ENCODE measurements at regions not wholly inside any gene's neighbourhood (a gene's known extent, or its start where the extent isn't known, plus 50 kb on each side); places are given as distances from the start of the nearest gene placed in this dataset.
"Not testable (repeated sequence)": the region's sequence is repeated elsewhere in the genome, so short reads cannot be mapped to it uniquely, and the experiment has no call there.

- DNase-seq (ENCODE audit: low spot score): no peak
Observed at GRCh38 chr7:121563177-121563576, 167.1 kb upstream of the FAM3C start.

DNA sequence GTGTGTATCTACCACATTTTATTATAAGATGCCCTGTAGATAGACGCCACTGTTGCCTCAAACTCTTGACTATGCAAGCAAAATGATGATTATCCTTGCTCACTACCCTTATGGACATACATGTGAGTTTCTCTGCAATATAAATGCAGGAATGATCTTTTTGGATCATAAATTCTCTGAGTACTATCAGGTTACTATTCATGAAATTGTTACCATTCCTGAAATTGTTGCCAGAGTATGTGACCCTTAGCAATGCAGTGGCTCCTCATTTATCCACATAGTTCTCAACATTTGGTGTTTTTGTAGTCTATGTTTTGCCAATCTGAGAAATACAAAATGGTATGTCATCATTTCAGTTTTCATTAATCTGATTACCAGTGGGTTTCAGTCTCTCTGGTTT, 166.2 kb upstream of the FAM3C start:
- DNase-seq (ENCODE audit: low spot score): no peak

DNA sequence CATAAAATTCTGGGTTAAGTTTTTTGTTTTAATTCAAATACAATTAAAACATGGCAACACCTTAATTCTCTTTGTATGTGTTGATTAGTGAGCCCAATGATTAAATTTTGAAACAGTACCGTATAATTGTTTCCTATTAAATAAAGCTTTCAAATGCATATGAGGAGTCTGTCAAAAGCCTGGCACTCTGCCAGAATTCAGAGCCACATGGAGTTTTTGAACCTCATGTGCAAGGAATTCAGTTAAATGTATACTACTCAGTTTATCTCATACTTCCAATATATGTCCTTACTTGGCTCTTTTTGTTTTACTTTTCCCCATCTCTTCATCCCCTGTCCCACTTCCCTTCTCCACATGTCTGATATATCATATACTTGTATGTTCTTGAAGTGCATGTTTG, 165.6 kb upstream of the FAM3C start:
- DNase-seq (ENCODE audit: low spot score): no peak

GRCh38 chr7:121560267-121560990, 164.3 kb upstream of the FAM3C start:
- DNase-seq (ENCODE audit: low spot score): no peak

GRCh38 chr7:121558288-121558687, 162.2 kb upstream of the FAM3C start:
- no peak for DNase-seq (ENCODE audit: low spot score)

DNA sequence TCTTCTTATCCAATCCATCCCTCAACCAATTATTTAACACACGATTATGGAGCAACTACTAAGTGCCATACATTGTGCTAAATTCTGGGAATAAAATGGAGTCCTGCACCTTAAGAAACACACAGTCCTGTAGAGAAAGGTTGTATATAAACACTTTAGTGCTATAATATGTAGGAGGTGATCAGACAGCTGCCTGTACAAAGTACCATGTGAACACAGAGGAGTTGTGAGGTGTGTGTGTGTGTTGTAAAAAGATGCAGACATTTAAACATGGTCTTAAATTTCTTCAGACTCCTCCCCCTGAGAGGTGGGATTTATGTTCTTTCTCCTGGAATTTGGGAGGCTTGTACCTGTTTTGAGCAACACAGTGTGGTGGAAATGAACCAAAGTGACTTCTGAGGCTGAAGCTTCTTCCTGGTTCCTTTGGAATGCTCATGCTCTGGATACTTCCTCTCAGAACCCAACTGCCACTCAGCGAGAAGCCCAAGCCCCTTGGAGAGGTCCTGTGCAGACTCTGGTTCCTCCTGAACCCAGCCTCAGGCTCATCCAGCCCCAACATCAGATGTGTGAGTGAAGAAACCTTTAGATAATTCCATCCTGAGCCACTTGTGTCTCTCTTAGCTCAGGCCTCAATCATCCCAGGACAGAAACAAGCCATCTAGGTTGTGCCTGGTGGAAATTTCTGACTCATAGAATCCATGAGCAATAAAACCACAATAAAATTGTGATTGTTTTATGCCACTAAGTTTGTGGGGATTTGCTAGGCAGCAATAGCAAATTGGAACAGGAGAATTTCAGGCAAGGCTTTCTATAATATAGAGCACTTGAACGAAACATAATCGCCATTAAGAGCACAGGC, 161.2 kb upstream of the FAM3C start:
- DNase-seq (ENCODE audit: low spot score): no peak

GRCh38 chr7:121555558-121555957, 159.4 kb upstream of the FAM3C start:
- DNase-seq (ENCODE audit: low spot score): no peak

GRCh38 chr7:121547544-121548092, 151.5 kb upstream of the FAM3C start:
- no peak for DNase-seq (ENCODE audit: low spot score)

GRCh38 chr7:121546632-121547543, 150.8 kb upstream of the FAM3C start:
- no peak for DNase-seq (ENCODE audit: low spot score)

GRCh38 chr7:121545418-121545817, 149.3 kb upstream of the FAM3C start:
- no peak for DNase-seq (ENCODE audit: low spot score)

DNA sequence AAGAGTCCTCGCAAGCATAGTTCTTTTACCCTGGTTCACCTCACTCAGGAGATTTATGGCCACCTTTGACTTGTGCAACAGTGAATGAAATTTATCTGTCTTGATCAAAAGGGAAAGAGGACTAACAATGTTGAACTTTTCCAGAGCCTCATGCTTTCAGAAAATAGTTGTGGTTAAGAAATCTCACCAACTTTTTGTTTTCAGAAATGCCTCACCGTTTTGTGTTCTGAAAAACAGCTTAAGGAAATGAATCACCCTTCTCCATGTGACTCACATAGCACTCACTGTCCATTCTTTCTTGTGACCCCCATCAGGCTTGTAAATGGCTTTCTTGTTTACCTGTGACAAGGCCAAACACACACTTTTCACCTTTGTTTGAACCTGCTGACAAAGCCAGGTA, 148.6 kb upstream of the FAM3C start:
- no peak for DNase-seq (ENCODE audit: low spot score)

DNA sequence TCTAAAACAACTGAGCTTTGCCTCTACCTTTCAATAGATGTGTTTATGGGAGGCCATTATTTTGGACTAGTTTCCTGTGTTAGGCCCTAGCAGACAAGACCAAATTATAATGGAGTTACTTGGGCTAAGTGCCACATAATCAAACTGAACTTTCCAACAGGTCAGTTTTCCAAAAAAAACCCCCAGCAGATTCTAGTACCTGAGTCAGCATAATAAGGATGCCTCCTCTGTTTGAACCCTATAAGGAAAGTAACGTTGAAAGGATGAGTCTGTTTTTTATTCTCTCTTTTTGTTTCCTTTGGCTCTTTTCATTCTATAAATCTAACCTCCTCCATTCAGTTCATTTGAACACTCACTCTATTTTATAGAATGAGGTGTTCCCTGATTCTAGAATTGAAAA, 148.1 kb upstream of the FAM3C start:
- no peak for DNase-seq (ENCODE audit: low spot score)

DNA sequence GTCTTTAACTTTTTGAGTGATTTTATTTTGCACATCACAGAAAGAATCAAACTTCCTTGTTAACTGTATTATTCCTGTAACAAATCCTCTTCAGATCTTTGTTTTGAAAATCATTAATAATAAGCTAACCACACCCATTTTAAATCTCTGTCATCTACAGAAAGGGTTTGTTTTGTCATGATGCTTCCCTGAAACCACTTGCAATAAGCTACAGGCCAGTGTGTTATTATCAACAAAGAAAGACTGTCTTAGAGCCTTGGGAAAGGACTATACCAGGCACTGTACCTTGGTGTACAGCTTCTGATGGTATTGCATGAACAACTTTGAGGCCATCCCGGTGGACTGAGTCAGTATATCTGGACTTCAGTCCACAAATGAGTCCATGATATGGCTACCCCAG, 145.3 kb upstream of the FAM3C start:
- DNase-seq (ENCODE audit: low spot score): no peak

DNA sequence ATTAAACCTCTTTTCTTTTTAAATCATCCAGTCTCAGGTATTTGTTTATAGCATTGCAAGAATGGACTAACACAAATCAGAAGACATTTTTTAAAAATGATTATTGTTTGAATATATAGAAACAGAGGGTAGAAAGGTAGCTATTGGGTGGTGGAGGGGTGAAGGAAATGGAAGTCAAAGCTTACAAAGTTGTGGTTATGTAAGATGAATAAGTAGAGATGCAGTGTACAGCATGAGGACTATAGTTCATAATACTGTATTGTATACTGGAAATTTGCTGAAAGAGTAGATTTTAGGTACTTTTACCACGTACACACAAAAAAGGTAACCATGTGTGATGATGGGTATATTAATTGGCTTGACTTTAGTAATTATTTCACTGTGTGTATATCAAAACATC, 144.0 kb upstream of the FAM3C start:
- DNase-seq (ENCODE audit: low spot score): no peak

GRCh38 chr7:121537031-121537430, 140.9 kb upstream of the FAM3C start:
- DNase-seq (ENCODE audit: low spot score): no peak

DNA sequence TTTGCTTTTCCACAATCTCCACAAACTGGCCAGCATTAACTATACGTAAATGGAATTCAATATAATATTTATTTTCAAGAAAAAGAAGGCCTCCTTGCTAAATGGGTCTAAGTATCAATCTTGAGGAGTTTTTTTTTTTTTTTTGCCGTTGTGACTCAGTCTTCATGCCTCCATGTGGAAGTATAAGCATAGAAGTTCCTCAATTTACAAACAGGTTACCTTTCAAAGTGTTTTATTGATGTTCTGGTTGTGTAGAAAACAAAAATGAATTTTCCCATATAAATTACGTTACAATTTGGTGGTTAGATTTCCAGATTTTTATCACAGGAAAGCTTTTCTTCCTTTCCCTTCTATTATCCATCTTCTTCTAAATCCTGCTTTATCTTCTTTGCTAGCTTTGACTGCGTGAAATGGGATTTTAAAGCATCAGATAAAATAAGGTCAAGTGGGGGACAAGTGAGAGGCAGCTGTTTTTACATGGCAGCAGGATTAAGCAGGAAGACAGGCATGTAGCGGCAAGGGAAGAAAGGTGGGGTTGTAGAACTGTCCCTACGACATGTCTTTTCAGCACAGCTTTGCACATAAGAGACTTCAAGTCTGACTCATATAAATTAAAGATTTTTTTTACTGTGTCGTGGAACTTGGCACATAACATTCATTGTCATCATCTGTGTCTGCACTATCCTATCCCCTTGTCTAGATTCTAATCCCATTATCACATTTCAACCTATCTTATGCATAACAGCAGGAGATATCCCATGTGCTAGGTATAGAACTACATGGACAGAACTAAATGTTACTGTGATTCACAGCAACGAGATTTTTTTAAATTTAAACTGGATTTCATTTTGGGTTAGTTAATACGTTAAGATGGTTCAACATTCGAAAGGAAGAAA, 135.3 kb upstream of the FAM3C start:
- DNase-seq (ENCODE audit: low spot score): no peak

GRCh38 chr7:121530227-121531174, 134.4 kb upstream of the FAM3C start:
- DNase-seq (ENCODE audit: low spot score): no peak

GRCh38 chr7:121529003-121529402, 132.9 kb upstream of the FAM3C start:
- DNase-seq (ENCODE audit: low spot score): no peak

GRCh38 chr7:121526210-121526609, 130.1 kb upstream of the FAM3C start:
- not testable (repeated sequence) for DNase-seq (ENCODE audit: low spot score)
